Activated T-helper 17 cell treated with anti-CD3 and anti-CD28 coated beads, Interleukin-2, amount 50 U/mL, for 72 hours (primary cell): ENCODE measurements at regions not wholly inside any gene's neighbourhood (a gene's known extent, or its start where the extent isn't known, plus 50 kb on each side); places are given as distances from the start of the nearest gene placed in this dataset.

Source experiments
- ATAC-seq: fragments of 150-1000 bp; cut with Tn5 transposase; replicated peaks from 2 replicates; pipeline ENCODE4 v1.10.0; 2021; ENCODE audit warnings: mild to moderate bottlenecking, moderate library complexity
- H3K27ac Mint-ChIP-seq: one replicate; pipeline ENCODE4 v1.8.0; 2022; ENCODE audit warnings: mixed read lengths
- H3K27me3 Mint-ChIP-seq: one replicate; pipeline ENCODE4 v1.8.0; 2022; ENCODE audit warnings: mixed read lengths
- H3K36me3 Mint-ChIP-seq: one replicate; pipeline ENCODE4 v1.8.0; 2022; ENCODE audit warnings: low read depth, mild to moderate bottlenecking, mixed read lengths
- H3K4me1 Mint-ChIP-seq: one replicate; pipeline ENCODE4 v1.8.0; 2022; ENCODE audit warnings: mixed read lengths
- H3K4me3 Mint-ChIP-seq: one replicate; pipeline ENCODE4 v1.8.0; 2022; ENCODE audit warnings: mild to moderate bottlenecking, mixed read lengths
- H3K9me3 Mint-ChIP-seq: one replicate; pipeline ENCODE4 v1.8.0; 2022; ENCODE audit warnings: mixed read lengths

DNA sequence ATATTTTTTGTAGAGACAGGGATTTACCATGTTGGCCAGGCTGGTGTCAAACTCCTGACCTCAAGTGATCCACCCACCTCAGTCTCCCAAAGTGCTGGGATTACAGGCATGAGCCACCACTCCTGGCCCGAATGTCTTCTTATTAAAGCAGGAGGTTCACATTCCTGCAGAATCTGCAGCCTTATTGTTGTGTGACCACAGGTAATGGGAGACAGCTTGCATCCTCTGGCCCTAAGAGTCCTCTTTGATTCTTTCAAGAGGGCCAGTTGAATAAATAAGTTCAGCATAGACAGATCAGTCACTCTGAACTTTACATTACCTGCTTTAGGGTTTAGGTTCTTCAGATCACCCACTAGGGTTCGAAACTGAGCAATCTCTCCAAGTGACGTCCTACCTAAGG is 172.9 kb upstream of the TOPAZ1 start:
- no peaks in the 10 kb centered on the region for H3K36me3 Mint-ChIP-seq
- no peaks in the 10 kb centered on the region for H3K9me3 Mint-ChIP-seq
- ATAC-seq: no peak
- H3K4me3 Mint-ChIP-seq: no peak overlapping the region
- no peaks in the 10 kb centered on the region for H3K4me1 Mint-ChIP-seq
- H3K27ac Mint-ChIP-seq: no peak overlapping the region
- peaks cover 18% of the 10 kb centered on the region for H3K27me3 Mint-ChIP-seq

DNA sequence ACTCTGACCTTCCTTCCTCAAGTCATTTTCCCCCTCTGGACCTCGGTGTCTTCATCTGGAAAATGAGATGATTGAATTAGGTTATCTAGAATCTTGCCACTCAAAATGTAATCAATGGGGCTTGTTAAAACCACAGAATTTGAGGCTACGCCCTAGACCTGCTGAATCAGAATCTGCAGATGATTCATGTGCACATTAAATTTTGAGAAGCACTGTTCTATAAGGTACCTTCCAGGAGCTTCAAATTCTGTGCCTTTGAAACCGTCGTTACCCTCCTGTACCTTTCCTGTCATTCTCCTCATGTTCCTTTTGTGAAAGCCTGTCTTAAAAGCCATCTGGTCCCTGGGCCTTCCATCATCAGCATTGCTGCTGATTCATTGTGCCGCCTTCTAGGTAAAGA is 172.4 kb upstream of the TOPAZ1 start:
- Mint-ChIP-seq H3K9me3 (no peaks in the 10 kb centered on the region), H3K27ac (no peak overlapping the region), H3K27me3 (peaks cover 17% of the 10 kb centered on the region), H3K4me1 (no peaks in the 10 kb centered on the region), H3K4me3 (no peak overlapping the region), H3K36me3 (no peaks in the 10 kb centered on the region)
- peak; percentile 59 for ATAC-seq

DNA sequence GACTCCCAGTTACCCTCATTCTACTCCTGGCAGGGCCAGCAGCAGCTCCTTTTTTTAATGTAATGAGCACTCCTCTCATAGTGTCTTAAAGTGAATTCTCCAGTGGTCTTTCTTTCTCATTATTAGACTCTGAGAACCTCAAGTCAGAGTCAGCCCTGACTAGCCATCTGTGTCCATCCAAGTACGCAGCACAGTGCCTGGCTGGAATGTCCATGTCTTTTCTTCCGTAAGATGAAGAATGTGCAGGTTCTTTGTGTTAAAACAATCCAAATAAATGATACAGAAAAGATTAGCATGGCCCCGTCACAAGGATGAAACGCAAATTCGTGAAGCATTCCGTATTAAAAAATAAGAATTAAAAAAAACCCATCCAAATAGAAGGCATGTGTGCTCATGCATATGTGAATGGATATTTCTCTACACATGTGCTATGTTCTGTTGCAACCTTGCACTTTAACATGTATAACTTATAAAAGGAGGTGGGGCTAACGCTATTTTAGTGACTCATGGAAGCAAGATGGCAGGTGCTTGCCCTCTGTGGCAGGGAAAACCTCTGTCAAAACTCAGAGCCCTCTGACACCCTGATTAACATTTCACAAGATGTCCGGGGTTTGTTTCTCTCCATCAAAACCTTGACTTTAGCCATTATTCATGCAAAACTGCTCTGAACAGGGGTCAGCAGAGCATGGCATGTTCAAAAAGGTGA is 170.7 kb upstream of the TOPAZ1 start:
- no peak overlapping the region for H3K4me3 Mint-ChIP-seq
- H3K27me3 Mint-ChIP-seq: peaks cover 21% of the 10 kb centered on the region
- no peaks in the 10 kb centered on the region for H3K4me1 Mint-ChIP-seq
- H3K9me3 Mint-ChIP-seq: no peaks in the 10 kb centered on the region
- H3K36me3 Mint-ChIP-seq: no peaks in the 10 kb centered on the region
- no peak for ATAC-seq
- H3K27ac Mint-ChIP-seq: no peak overlapping the region

DNA sequence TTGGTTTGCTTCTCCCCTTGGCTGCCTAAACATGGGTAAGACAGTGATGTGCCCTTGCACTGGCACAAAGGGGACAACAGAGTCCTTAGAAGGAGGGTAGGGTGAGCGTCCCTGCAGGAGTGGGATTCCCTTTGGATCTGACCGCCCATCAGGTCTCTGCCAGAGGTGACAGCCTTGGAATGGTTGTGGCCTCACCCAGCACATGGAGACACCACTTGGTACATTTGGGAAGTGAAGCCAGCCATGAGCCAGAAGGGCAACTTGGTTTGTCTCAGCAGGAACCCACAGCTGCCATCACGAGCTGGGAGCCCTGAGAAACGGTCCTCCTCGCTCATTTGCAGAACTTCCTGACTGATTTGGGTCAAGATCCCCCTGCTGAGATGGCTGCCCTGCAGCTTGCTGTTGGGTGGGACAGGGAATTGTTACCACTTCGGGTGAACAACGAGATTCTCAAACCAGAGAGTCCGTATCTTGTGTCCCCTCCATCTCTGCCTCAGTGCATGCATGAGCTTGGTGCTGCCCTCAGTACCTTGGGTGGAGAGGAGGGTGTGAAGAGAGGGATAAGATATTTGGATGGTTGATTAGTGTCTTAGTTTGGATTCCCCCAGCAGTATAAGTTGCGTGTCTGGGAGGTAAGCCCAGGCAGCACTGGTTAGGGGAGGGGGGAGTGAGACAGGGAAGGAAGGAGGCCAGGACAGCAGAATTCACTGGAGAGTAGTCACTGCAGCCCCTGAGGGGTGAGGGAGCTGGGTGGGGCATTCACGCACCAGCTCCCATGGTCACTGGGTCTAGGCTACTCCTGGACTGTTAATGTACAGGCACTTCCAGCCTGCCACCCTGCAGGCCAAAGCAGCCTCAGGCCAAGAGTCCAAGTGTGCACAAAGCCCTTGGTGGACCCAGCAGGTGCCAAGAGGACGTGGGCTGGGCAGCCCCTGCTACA is 168.8 kb upstream of the TOPAZ1 start:
- peaks cover 18% of the 10 kb centered on the region for H3K27me3 Mint-ChIP-seq
- H3K4me3 Mint-ChIP-seq: no peak overlapping the region
- H3K4me1 Mint-ChIP-seq: no peaks in the 10 kb centered on the region
- H3K27ac Mint-ChIP-seq: no peak overlapping the region
- ATAC-seq: no peak
- H3K36me3 Mint-ChIP-seq: no peaks in the 10 kb centered on the region
- no peaks in the 10 kb centered on the region for H3K9me3 Mint-ChIP-seq

DNA sequence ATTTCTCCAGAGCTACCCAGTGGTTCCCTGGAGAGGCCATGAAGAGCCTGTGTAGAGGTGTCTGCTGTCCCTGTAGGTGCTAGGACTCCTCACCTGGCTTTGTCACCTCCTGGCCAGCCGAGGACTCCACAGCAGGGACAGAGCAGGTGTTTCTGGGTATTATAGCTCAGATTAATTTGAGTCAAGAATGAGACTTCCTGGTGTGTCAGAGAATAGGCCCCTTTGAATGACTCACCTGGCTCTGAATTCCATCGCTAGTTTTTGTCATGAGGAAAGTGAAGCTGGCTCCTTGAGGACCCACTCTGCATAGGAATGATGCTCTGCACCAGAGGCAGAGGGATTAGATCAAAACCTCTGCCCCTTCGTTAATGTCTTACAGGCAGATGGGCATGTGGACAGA is 167.5 kb upstream of the TOPAZ1 start:
- Mint-ChIP-seq H3K4me1 (no peaks in the 10 kb centered on the region), H3K27me3 (peaks cover 16% of the 10 kb centered on the region), H3K27ac (no peak overlapping the region), H3K9me3 (no peaks in the 10 kb centered on the region), H3K4me3 (no peak overlapping the region), H3K36me3 (no peaks in the 10 kb centered on the region)
- no peak for ATAC-seq

DNA sequence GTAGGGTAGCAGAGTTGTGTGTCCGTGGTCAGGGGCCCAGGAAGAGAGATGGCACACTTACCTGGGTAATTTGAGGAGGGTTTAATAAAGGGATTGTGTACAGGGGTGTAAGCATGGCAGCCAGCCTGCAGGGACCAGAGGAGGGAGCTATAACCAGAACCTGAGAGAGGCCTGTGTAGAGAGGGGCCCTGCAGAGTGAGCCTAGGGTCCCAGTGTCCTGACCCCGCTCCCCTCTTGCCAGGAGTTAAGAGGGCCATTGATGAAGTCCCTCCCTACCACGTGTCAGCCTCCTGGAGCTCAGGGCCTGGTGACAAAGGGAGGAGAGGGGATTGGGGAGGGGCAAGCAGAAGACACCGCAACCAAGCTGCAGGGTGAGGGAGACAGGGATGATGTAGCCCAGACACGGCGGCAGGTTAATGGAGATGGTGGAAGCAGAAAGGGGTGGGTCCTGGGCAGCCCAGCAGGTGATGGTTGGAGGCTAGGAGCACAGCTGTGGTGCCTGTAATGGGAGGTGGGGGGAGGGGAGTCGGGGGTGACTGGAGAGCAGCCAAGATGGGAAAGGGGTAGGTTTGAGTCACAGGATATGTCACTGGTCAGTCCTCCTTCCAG is 165.4 kb upstream of the TOPAZ1 start:
- no peak overlapping the region for H3K27ac Mint-ChIP-seq
- H3K27me3 Mint-ChIP-seq: peaks cover 8% of the 10 kb centered on the region
- no peaks in the 10 kb centered on the region for H3K4me1 Mint-ChIP-seq
- H3K9me3 Mint-ChIP-seq: no peaks in the 10 kb centered on the region
- no peaks in the 10 kb centered on the region for H3K36me3 Mint-ChIP-seq
- H3K4me3 Mint-ChIP-seq: no peak overlapping the region
- ATAC-seq: no peak

DNA sequence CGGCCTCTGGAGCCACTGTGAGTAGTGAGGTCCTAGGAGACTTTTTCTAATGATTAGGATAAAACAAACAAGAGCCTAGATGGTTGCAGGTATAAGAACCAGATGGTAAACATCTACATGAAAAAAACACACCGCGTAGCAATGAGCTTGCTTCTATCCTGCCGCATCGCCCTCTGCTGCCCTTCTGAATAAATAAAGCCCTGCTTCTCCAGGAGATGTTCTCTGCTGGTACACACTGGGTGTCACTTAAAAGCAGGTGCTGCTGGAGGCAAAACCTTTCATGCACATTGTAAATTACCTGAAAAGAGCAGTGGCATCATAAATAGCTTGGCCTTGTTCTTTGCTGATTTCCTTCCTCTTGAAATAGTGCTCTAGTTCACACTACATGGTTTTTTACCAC is 164.4 kb upstream of the TOPAZ1 start:
- no peaks in the 10 kb centered on the region for H3K9me3 Mint-ChIP-seq
- peaks cover 8% of the 10 kb centered on the region for H3K27me3 Mint-ChIP-seq
- H3K4me1 Mint-ChIP-seq: no peaks in the 10 kb centered on the region
- H3K27ac Mint-ChIP-seq: no peak overlapping the region
- no peak overlapping the region for H3K4me3 Mint-ChIP-seq
- H3K36me3 Mint-ChIP-seq: no peaks in the 10 kb centered on the region
- ATAC-seq: no peak

DNA sequence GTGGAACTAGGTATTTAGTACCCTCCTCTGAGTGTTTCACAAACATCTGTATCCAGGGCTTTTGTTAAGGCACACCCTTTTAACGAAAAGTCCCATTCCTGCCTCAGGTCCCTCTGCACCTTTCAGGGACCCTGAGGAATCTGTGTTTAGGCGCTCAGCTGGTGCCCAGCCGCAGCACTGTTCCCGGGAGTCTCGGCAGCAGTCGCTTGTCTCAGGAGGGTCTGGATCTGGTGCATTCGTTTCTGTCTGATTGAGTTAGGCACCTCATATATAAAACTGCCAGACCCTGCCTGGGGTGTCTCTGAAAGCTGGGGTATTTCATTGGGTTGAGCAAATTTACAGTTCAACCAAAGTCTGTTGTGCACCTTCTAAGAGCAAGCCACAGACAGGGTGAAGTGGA is 162.8 kb upstream of the TOPAZ1 start:
- peaks cover 4% of the 10 kb centered on the region for H3K27me3 Mint-ChIP-seq
- no peak overlapping the region for H3K27ac Mint-ChIP-seq
- no peaks in the 10 kb centered on the region for H3K36me3 Mint-ChIP-seq
- no peaks in the 10 kb centered on the region for H3K4me1 Mint-ChIP-seq
- H3K4me3 Mint-ChIP-seq: no peak overlapping the region
- H3K9me3 Mint-ChIP-seq: no peaks in the 10 kb centered on the region
- ATAC-seq: no peak

DNA sequence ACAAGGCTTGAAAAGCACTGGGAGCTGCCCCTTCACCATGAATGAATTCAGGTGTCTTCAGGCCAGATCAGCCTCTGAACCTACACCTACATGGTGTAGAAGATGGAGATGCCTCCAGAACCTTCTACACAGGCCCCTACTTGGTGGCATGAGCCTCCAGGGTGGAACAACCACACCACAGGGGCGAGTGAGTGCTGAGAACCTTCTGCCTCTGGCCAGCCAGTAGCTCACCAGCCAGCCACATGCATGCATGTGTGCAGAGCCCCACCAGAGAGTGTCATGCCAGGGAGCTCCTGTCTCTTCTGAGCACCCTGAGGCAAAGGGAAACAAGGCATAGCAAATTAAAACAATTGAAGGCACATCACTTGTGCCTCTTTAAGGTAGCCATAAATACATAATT is 161.8 kb upstream of the TOPAZ1 start:
- H3K4me3 Mint-ChIP-seq: no peak overlapping the region
- H3K36me3 Mint-ChIP-seq: no peaks in the 10 kb centered on the region
- no peaks in the 10 kb centered on the region for H3K4me1 Mint-ChIP-seq
- no peak overlapping the region for H3K27ac Mint-ChIP-seq
- peaks cover 4% of the 10 kb centered on the region for H3K27me3 Mint-ChIP-seq
- no peak for ATAC-seq
- H3K9me3 Mint-ChIP-seq: no peaks in the 10 kb centered on the region

DNA sequence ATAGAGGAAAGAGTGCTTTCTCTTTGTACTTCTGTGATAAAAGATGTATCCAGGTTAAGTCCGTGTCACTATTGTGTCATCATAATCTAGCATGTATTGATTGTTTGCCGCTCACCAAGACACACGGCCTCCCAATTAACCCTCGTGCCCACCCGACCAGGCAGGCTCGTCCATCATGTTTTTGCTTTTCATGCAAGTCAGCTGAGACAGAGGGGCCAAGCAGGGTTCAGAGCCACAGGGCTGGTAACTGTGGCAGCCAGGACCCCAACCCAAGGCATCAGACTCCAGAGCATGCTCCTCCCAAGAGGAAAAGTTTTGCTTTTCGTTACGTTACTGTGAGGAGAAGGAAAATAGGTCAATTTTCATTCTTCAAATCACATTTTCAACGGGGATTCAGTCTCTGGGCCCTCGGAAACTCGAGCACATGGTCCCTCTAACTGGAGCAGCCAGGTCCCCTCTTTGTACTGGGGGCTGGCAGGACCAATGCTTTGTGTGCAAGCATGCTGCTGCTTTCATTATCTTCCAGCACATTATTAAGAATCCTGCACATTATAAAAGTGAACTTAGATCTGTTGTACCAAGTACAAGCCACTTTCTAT is 161.1 kb upstream of the TOPAZ1 start:
- Mint-ChIP-seq H3K9me3 (no peaks in the 10 kb centered on the region), H3K4me3 (no peak overlapping the region), H3K27me3 (peaks cover 2% of the 10 kb centered on the region), H3K36me3 (no peaks in the 10 kb centered on the region), H3K4me1 (no peaks in the 10 kb centered on the region), H3K27ac (no peak overlapping the region)
- no peak for ATAC-seq

DNA sequence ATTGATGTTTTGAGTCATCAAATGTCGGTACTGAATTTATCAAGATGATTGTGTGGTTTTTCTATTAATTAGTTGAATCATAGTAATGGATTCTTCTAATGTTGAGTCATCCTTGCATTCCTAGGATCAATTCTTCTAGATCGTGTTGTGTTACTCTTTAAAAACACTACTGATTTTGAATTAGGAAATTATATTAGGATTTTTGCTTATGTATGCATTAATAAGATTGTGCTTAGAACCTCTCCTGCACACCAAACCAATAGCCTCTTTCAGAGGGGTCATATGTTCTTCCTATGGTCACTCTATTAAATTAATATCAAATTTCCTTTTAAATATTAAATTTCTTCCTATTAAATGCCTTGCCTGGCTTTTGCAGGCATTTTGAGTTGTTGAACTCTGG is 151.7 kb upstream of the TOPAZ1 start:
- ATAC-seq: no peak
- no peak overlapping the region for H3K4me3 Mint-ChIP-seq
- no peak overlapping the region for H3K27ac Mint-ChIP-seq
- H3K4me1 Mint-ChIP-seq: no peaks in the 10 kb centered on the region
- peaks cover 44% of the 10 kb centered on the region for H3K27me3 Mint-ChIP-seq
- H3K9me3 Mint-ChIP-seq: no peaks in the 10 kb centered on the region
- no peaks in the 10 kb centered on the region for H3K36me3 Mint-ChIP-seq

DNA sequence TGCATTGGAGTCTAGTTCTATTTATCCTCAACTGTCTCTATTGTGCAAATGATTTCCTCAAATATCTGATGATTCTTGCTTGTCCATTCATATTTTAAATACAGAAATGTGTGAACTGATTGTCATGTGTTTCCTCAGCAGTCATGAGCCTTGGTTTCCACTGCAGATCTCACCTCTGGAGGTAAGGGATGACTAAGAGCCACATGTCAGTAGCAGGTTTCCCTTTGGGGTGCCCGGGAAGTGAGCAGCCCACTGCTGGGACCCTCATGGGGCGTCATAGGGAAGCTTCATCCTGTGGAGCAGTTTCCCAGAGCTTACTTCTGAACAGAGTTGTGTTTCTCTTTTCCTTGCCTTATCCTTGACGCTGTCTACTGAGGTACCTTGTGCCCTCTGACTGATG is 149.2 kb upstream of the TOPAZ1 start:
- no peaks in the 10 kb centered on the region for H3K9me3 Mint-ChIP-seq
- H3K4me1 Mint-ChIP-seq: no peaks in the 10 kb centered on the region
- no peaks in the 10 kb centered on the region for H3K36me3 Mint-ChIP-seq
- no peak overlapping the region for H3K4me3 Mint-ChIP-seq
- peaks cover 53% of the 10 kb centered on the region for H3K27me3 Mint-ChIP-seq
- H3K27ac Mint-ChIP-seq: no peak overlapping the region
- no peak for ATAC-seq

DNA sequence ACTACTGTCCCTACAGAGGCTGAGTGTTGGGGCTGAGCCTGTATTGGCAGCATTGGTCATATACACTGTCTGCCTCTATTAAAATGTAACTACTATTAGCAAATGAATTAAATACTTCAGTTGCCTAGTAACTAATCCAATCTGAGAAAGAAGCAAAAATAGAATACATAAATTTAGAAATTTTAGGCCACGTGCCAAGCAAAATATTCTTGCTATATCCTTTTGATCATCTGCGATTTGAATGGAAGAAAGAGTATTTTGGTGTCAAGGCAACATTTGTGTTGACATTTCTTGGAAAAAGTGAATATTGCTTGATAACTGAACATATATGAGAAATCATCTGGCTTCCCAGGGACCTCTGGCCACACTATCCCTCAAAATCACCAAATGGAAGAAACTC is 148.2 kb upstream of the TOPAZ1 start:
- no peaks in the 10 kb centered on the region for H3K9me3 Mint-ChIP-seq
- ATAC-seq: no peak
- H3K27me3 Mint-ChIP-seq: peaks cover 56% of the 10 kb centered on the region
- H3K36me3 Mint-ChIP-seq: no peaks in the 10 kb centered on the region
- H3K4me3 Mint-ChIP-seq: no peak overlapping the region
- H3K4me1 Mint-ChIP-seq: no peaks in the 10 kb centered on the region
- no peak overlapping the region for H3K27ac Mint-ChIP-seq

DNA sequence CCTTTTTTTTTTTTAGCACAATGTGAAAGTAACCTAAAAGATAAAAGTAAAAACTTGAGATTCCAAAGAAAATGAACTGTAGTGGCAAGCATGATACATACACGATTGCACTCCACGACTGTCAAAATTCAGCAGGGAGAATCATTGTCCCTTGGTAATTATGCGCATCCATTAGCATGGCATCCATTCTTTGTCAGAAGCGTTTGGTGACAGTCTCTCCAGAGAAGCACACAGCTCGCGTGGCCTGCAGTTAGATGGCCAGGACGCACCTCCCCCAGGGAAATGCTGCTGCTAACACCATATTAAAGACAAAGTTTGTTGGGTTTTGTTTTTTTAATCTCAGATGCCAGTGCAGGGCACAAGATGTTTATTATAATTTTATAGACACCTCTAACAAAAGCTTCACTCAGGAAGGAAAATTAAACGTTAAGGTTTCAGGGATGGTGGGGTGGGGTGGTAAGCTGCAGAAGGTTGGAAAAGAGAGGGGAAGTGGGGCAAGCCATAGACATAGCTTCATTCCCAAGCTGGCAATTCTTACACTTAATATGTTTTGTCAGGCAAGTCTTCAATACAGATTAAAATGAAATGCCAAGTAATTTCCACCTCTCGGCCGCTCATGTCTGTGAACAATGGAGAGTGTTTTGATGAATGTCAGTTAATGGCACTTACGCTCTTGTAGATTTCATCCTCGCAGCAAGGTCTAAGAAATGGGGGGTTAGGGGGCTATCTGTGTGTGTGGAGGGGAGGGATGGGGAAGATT is 142.8 kb upstream of the TOPAZ1 start:
- no peaks in the 10 kb centered on the region for H3K9me3 Mint-ChIP-seq
- ATAC-seq: no peak
- no peak overlapping the region for H3K27ac Mint-ChIP-seq
- H3K4me1 Mint-ChIP-seq: no peaks in the 10 kb centered on the region
- no peak overlapping the region for H3K4me3 Mint-ChIP-seq
- peaks cover 45% of the 10 kb centered on the region for H3K27me3 Mint-ChIP-seq
- H3K36me3 Mint-ChIP-seq: no peaks in the 10 kb centered on the region
